ENCODE measurements at regions not wholly inside any gene's neighbourhood (a gene's known extent, or its start where the extent isn't known, plus 50 kb on each side); places are given as distances from the start of the nearest gene placed in this dataset.
A peak's percentile ranks its signal among the peaks of the same experiment; 100 is the strongest.
"Not testable (repeated sequence)": the region's sequence is repeated elsewhere in the genome, so short reads cannot be mapped to it uniquely, and the experiment has no call there.

DNA sequence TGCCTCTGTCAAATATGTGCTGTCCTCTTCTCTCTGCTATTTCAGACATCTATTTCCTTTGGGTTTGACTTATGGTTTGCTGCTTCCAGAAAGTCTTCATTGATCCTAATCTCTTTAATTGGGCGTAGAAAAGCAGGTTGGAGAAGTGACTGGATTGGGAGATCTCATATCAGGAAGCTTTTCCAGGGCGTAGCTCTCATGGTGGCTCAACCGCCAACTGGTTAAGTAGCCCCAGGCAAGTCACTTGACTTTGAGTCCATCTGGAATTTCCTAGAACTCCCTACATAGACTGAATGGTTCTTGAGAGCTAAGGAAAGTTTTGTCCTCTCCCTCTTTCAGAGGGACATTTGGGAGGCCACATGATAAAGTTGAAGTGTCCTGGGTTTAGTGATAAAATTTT is 192.3 kb upstream of the GLRA1 start:
- DNase-seq (ENCODE audit: low read depth in 3 of 3) = no peak

DNA sequence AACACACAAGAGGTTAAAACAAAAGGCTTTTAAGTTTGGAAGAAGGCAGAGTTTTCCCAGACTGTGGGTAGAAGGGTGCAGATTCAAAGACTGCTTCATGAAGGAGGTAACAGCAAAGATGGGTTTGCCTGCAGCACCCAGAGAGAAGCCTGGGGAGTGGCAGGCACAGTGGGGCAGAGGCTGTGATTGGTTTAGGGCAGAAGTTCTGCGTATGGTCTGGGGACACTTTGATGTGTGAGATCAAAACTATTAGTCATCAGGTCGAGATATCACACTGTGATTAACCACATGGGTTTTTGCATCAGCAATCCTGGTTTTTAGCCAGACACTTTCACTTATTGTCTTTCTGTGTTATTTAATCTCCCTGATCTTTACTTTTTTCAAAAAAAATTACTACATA is 188.8 kb upstream of the GLRA1 start:
- peak; percentile 20 to 57 (median 28) for DNase-seq (ENCODE audit: low read depth in 3 of 3)

DNA sequence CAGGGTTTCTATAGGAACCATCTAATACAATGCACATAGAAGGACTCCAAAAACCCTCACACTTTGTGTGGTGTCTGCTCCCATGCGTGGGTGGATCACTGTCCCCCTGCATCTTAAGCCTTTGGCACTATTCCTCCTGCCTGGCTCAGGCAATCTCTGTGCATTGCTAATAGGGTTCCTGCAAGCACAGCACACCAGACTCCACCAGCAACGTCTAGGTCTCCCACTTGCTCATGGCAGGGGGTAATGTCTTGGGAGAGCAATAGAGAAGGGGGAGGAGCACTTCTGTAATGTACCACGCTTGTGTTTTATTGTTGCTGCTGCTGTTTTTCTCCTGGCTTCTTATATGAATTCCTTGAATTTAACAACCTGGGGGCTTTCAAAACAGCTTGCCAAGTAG is 182.6 kb upstream of the GLRA1 start:
- DNase-seq (ENCODE audit: low read depth in 3 of 3) = no peak

- DNase-seq (ENCODE audit: low read depth in 3 of 3) = no peak
Observed at GRCh38 chr5:152106571-152106970, 181.9 kb upstream of the GLRA1 start.

GRCh38 chr5:152105085-152105484 is 180.4 kb upstream of the GLRA1 start:
- no peak for DNase-seq (ENCODE audit: low read depth in 3 of 3)

DNA sequence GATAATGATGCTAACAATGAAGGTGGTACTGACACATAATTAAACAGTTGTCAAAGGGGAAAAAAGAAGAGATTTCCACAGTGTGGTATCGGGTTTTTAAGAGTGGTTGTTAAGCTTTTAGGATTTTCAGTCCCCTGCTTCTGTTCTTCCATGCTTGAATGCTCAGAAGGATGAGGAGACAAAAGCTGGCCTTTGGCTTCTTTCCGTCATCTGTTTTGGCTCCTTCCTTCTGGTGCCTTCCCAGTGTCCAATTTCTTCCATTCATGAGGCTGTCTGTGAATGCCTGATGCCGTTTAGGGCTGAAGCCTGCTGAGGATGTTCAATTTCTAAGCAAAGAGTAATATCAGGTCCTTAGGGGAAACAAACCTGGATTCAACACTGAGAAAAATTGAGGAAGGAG is 179.6 kb upstream of the GLRA1 start:
- no peak for DNase-seq (ENCODE audit: low read depth in 3 of 3)

- DNase-seq (ENCODE audit: low read depth in 3 of 3) = not testable (repeated sequence)
Observed at GRCh38 chr5:152102908-152103307, 178.3 kb upstream of the GLRA1 start.

DNA sequence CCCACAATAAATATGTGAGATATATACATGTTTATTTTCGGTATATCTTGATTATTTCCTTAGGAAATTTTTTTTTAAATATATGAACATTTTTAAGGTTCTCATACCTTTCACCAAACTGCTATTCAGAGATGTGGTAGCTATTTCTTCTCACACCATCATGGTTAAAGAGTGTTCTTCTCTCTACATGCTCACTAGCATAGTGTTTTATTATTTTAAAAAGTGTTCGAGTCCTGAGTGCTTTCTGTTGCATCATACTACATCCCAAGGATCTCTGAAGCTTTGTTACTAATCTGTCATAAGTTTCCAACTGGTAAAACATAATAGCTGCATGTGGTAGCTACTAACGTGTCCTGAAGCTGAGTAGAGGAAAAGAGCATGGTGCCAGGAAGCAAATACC is 177.4 kb upstream of the GLRA1 start:
- no peak for DNase-seq (ENCODE audit: low read depth in 3 of 3)

DNA sequence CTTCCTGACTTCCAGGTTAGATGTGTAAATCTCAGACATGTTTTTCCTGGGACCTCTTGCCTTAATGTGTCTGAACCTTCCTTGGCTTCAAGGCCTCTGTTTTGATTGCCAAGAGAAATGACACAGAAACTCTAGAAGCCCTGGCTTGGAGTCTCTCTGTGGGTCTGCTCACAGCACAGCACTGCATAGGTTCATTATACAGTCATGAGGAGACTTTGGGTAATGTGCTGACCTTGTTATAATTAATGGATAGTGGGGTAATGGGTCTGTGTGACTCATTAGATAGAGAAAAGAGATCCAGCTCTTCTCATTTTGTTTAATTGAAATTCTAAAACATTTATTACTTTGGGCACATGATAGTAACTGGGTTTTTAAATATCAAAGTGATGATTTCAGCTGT is 175.8 kb upstream of the GLRA1 start:
- DNase-seq (ENCODE audit: low read depth in 3 of 3) = no peak

GRCh38 chr5:152097128-152097527 is 172.5 kb upstream of the GLRA1 start:
- no peak for DNase-seq (ENCODE audit: low read depth in 3 of 3)

GRCh38 chr5:152094716-152095115 is 170.1 kb upstream of the GLRA1 start:
- no peak for DNase-seq (ENCODE audit: low read depth in 3 of 3)

DNA sequence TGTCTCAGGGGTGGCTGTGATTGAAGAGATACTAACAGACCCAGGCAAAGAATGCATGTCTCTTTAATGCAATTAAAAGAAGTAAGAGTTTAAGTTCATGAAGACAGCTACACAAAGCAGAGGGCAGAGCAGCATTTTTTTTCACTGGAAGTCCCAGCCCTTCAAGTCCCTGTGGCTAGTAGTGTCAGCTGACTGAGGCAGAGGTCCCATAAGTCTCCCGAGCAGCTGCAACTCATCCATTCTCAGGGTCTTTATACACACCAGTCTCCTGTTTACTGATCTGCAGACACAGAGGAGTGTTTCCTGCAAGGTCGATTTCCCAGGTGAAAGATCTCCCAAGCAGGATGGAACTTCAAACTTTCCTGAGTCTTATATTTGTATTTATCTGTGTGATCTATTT is 169.4 kb upstream of the GLRA1 start:
- no peak for DNase-seq (ENCODE audit: low read depth in 3 of 3)

- no peak for DNase-seq (ENCODE audit: low read depth in 3 of 3)
Observed at GRCh38 chr5:152092580-152092979, 167.9 kb upstream of the GLRA1 start.

DNA sequence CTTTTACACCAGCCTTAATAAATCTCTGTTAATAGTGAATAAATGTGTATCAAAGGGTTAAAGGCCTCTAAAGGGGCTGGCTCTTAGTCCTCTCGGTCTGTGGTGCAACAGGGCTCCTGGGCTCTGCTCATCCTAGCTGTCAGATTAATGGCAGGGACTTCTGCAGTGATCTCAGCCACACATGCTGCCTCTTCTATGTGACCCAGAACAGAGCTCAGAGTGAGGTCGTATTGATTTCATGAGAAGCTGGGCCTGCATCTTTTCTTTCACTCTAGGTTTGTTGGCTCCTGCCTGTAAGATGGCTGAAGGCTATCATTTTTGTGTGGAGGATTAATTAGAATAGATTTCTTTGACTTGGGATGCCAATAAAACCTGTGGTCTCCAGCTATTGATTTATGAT is 165.0 kb upstream of the GLRA1 start:
- no peak for DNase-seq (ENCODE audit: low read depth in 3 of 3)

DNA sequence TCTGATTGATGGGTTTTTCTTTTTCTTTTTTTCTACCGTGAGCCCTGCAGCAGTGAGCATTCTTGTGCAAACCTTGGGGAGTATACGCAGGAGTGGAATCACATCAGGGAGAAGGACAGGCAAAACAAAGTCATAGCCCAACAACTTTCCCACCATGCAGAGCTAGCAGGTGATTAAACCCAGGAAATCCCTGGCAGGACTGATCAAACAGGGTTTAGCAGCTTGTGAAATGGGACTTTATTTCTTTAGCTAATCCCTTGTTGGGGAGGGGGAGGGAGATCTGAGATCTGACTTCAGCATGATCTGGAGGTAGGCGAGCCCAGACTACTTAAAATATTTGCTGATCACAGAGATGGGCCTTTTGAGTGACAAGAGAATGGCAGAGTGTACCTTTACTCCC is 162.0 kb upstream of the GLRA1 start:
- DNase-seq (ENCODE audit: low read depth in 3 of 3) = no peak

DNA sequence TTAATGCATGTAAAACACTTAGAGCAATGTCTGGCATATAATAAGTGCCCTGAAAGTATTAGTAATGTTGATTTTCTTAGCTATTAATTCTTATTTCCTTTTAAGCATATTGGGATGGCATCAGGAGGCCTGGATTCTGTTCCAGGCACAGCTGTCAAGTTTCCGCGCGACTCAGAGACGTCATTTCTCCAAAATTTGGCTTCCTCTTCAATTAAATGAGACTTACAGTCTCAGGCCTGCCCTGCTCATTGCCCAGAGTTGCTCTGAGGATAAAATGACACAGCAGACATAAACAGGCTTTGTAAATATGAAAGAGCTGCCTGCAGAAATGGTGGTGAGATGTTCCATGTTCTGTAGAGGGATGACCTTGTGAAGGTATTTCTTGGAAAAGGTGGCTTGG is 159.8 kb upstream of the GLRA1 start:
- no peak for DNase-seq (ENCODE audit: low read depth in 3 of 3)

DNA sequence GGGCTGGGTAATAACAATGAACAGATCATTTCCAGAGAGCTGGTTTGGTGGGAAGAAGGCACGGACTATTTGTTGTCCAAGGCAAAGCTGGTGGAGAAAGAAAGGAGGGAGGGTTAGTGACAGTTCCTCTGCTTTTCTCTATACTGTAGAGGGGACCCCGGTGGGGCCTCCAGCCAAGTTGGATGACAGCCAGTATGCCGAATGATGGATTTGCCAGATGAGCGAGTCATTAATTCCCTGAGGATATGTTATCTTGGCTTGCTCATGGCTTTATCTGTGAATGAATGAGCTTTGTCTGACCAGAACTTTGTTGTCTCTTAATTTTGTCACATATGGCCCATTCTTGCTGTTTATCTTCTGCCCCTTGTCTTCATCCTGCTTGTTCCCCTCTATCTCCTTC is 158.6 kb upstream of the GLRA1 start:
- DNase-seq (ENCODE audit: low read depth in 3 of 3) = no peak

DNA sequence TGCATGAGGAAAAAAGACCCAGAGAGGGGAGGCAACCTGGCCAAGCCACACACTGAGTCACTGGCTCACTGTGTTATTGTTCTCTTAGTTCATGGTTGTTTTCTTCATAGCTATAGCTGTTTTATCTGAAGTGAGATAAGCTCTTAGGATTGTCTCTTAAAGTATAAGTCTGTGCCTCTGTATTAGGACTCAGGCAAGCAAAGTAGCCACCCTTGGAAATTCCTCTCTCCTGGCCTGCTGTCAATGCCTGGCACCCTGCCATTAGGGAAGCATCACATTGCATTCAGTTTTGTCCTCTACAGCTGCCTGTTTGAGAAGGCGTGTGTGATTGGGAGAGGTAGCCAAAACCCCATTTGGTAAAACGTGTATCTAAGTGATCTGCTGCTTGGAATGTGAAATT is 147.4 kb upstream of the GLRA1 start:
- DNase-seq (ENCODE audit: low read depth in 3 of 3) = no peak

- no peak for DNase-seq (ENCODE audit: low read depth in 3 of 3)
Observed at GRCh38 chr5:152070591-152070990, 145.9 kb upstream of the GLRA1 start.

DNA sequence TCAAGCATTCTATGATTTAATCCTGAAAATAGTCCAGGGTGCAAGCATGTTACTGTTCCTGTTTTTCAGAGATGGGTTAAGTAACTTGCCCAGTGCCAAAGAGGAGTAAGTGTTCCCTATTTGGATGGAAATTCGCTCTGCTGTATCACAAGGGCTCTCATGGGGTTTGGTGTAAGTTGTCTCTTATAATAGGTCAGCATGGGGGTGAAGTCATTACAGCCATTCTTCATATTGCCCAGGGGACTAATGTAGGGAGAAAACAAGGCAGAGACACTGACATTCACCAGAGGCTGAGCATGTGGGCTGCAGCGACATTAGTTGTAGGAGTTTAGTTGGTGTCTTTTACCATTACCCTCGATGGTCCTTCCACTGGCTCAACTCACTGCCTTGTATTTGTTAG is 142.1 kb upstream of the GLRA1 start:
- DNase-seq (ENCODE audit: low read depth in 3 of 3) = no peak

GRCh38 chr5:152063004-152063403 is 138.4 kb upstream of the GLRA1 start:
- DNase-seq (ENCODE audit: low read depth in 3 of 3) = no peak

- no peak for DNase-seq (ENCODE audit: low read depth in 3 of 3)
Observed at GRCh38 chr5:152061095-152061494, 136.4 kb upstream of the GLRA1 start.

- DNase-seq (ENCODE audit: low read depth in 3 of 3) = no peak
Observed at GRCh38 chr5:152058267-152058666, 133.6 kb upstream of the GLRA1 start.

DNA sequence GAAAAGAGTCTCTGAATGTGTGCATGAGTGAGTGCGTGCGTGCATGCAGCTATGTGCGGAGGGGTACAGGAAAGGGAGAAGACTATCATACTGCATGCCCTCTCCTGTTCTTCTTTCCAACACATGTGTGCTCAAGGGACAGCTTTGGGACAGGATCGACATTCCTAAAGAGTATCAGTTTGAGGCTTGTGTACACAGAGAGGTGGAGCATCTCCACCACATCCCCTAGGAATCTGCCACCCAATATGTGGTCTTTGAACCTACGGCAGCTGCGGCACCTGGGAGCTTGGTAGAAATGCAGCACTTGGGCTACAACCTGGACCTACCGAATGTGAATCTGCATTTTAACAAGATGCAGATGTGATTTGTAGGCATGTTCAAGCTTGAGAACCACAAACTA is 132.3 kb upstream of the GLRA1 start:
- DNase-seq (ENCODE audit: low read depth in 3 of 3) = no peak

- no peak for DNase-seq (ENCODE audit: low read depth in 3 of 3)
Observed at GRCh38 chr5:152052470-152052869, 127.8 kb upstream of the GLRA1 start.
